Esophagus muscularis mucosa (tissue), 3 donors: ENCODE measurements at regions not wholly inside any gene's neighbourhood (a gene's known extent, or its start where the extent isn't known, plus 50 kb on each side); places are given as distances from the start of the nearest gene placed in this dataset.

ENCODE experiments used
- POLR2AphosphoS5 ChIP-seq, 2 donors: sonication (generic); formaldehyde crosslinking; IDR thresholded peaks; one replicate each; pipeline ENCODE4 v1.6.1; 2017; ENCODE audit warnings: antibody characterized with exemption in 2 of 2
- TF ChIP-seq, protein P1 (sequence below), 3 experiments: fragments of 200-600 bp in 2 of 3; fragments of 450-650 bp in 1 of 3; sonication (generic) in 2 of 3; IDR thresholded peaks; one replicate each; pipeline ENCODE4 v1.5.1; 2017 to 2019; ENCODE audit warnings: antibody characterized with exemption in 3 of 3, mild to moderate bottlenecking in 2 of 3, moderate library complexity in 1 of 3

DNA sequence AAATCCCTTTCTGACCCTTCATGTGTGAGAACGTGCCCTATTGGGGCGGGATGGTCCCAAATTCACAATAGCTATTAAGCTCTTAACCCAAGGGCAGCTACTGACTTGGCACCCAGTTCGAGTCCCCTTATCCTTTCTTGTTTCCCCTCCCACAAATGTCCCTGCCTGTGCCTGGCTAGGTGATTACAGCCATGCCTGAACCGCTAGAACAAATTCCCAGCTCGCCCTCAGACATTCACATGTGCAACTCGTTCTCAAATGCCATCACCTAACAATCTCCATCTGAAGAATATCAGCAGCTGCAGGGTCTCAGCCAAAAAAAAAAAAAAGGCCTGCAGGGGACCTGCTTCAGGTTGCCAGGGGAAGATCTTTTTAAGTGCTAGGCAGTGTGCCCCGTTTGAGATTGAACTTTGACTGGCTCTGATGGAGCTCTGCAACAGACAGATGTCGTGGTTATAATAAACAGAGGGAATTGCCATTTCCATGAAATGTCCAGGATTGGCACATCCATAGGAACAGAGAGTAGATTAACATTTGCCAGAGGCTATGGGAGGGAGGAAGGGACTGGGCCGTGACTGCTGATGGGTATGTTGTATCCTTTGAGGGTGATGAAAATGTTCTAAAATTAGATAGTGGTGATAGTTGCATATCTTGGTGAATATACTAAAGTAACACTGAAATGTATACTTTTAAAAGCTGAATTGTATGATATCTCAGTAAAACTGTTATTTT is 347.2 kb upstream of the WWC1 start:
- TF ChIP-seq, protein P1, sequence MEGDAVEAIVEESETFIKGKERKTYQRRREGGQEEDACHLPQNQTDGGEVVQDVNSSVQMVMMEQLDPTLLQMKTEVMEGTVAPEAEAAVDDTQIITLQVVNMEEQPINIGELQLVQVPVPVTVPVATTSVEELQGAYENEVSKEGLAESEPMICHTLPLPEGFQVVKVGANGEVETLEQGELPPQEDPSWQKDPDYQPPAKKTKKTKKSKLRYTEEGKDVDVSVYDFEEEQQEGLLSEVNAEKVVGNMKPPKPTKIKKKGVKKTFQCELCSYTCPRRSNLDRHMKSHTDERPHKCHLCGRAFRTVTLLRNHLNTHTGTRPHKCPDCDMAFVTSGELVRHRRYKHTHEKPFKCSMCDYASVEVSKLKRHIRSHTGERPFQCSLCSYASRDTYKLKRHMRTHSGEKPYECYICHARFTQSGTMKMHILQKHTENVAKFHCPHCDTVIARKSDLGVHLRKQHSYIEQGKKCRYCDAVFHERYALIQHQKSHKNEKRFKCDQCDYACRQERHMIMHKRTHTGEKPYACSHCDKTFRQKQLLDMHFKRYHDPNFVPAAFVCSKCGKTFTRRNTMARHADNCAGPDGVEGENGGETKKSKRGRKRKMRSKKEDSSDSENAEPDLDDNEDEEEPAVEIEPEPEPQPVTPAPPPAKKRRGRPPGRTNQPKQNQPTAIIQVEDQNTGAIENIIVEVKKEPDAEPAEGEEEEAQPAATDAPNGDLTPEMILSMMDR (IDR thresholded peaks at IDR 0.05) = no peak
- TF ChIP-seq POLR2AphosphoS5 (IDR thresholded peaks at IDR 0.05) = no peak
